Lower leg skin (tissue), 4 donors: ENCODE measurements at regions not wholly inside any gene's neighbourhood (a gene's known extent, or its start where the extent isn't known, plus 50 kb on each side); places are given as distances from the start of the nearest gene placed in this dataset.

Experiments
- DNase-seq, 2 donors: peaks; one replicate each; pipeline ENCODE4 v3.0.0-alpha.2; 2019; ENCODE audit warnings: low spot score in 2 of 2
- H3K4me3 ChIP-seq: fragments of 200-600 bp; sonication (generic); 2 replicates; pipeline ENCODE4 v1.5.1; 2017; ENCODE audit warnings: mild to moderate bottlenecking, low read depth; ENCODE audit not compliant: poor library complexity, severe bottlenecking
- CTCF ChIP-seq, 3 donors: fragments of 450-650 bp; IDR thresholded peaks; one replicate each; pipeline ENCODE4 v1.5.1; 2016; ENCODE audit warnings: antibody characterized with exemption in 3 of 3, mild to moderate bottlenecking in 3 of 3, moderate library complexity in 2 of 3
- POLR2A ChIP-seq, 2 donors: fragments of 450-650 bp; IDR thresholded peaks; one replicate each; pipeline ENCODE4 v1.6.1; 2016 to 2017; ENCODE audit warnings: antibody characterized with exemption in 2 of 2, mild to moderate bottlenecking in 1 of 2, moderate library complexity in 1 of 2
- WGBS, 2 donors: methylation state at CpG; one replicate each; pipeline ENCODE4 v1.1.5; 2018; 5-methylcytosine and 5-hydroxymethylcytosine counted together
- intact Hi-C: fragments of 100-400 bp; cut with DNase I; formaldehyde crosslinking; loops from one replicate; pipeline ENCODE4 v1.15.0; 2023; ENCODE audit warnings: low total_unique reads

DNA sequence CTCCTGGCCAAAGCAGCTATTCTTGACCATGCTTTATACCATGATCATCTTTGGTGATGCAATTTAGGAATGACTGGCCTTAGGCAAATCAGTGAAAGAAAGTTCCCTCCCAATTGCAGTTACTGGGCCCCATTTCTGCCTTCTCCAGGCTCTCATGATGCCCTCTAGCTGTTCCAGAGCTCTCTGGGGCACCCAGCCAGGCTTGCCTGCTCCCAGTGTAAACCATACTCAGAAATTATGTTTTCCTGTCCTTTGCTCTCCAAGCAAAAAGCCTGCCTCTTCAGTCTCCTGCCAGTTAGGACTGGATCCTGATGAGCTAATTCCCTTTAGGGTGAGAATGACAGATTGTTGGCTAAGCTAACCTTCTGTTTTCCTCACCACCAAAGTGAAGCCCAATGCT lies 85.3 kb upstream of the RBPJ start:
- no peak for TF ChIP-seq POLR2A (IDR thresholded peaks at IDR 0.05)
- no peak for TF ChIP-seq CTCF (IDR thresholded peaks at IDR 0.05)
- no peak overlapping the region for H3K4me3 ChIP-seq
- DNase-seq, result peak; percentile 77 to 93
- intact Hi-C loops, result no loop called here

- TF ChIP-seq CTCF (IDR thresholded peaks at IDR 0.05) (no peak), POLR2A (IDR thresholded peaks at IDR 0.05) (no peak)
- 85 to 90% methylated on average over 5 of the region's 5 CpGs for WGBS, 2 donors
- no peak overlapping the region for H3K4me3 ChIP-seq
- no peak for DNase-seq
- intact Hi-C loops, result no loop called here
Observed at GRCh38 chr4:26237916-26238315, 82.9 kb upstream of the RBPJ start.

- TF ChIP-seq CTCF (IDR thresholded peaks at IDR 0.05) (no peak), POLR2A (IDR thresholded peaks at IDR 0.05) (no peak)
- no peak for DNase-seq
- intact Hi-C loops, result no loop called here
- 20 to 29% methylated on average over 4 of the region's 4 CpGs for WGBS, 2 donors
- no peak overlapping the region for H3K4me3 ChIP-seq
Observed at GRCh38 chr4:26238426-26238777, 82.4 kb upstream of the RBPJ start.

DNA sequence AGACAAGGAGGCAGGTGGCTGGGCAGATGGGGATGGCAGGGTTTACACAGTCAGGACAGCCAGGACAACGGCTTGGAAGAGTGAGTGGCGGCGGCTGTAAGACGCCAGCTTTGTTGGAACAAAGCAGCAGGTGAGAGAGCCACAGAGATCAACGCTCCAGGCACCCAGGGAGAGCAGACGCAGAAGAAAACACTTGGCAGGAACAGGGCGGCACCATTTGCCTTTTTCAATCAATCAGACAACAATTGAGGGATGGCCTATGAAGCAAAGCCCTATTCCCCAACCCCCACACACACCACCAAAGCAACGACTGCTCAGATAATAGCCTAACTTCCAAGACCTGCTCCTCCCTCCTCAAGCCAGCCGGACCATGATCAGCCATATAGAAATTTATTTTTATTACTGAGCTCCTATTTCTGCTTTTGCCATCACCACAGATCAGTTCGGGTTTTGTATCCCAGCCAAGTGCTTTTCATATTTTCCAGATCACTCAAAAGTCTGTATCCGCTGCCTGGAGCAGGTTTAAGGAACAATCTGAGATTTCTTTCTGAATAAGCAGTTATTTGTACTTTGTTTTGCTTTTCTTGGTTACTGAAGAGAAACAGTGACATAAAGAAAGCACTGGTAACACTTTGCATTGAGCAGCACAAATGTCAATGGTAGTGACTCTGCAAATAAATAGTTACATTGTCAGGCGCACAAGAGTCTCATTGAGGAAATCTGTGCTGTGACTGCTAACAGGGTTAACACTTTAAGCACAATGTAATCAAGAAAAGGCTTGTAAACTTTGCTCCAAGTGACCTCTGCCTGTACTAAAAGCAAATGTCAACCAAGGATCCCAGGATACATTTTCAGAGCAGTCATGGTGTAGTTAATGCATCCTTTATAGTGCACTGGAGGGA lies 81.8 kb upstream of the RBPJ start:
- H3K4me3 ChIP-seq, result no peak overlapping the region
- TF ChIP-seq POLR2A (IDR thresholded peaks at IDR 0.05) (no peak), CTCF (IDR thresholded peaks at IDR 0.05) (no peak)
- no peak for DNase-seq
- intact Hi-C loops, result no loop called here
- WGBS, 2 donors, result 24 to 27% methylated on average over 12 of the region's 12 CpGs

DNA sequence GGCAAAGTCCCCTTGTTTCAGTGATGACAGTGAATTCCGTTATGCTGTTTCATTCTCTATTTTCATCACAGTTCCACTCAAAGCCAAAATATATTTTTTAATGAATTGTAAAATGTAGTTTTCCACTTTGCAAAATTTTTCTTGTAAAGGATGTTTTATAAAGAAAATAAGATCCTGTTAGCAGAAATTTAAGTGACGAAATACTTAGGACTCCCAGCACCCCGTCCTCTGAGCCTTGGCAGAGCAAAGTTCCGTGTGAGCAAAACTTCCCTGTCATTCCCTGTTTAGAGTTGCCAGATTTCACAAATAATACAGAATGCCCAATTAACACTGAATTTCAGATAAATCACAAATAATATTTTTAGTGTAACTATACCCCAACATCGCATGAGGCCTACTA lies 81.0 kb upstream of the RBPJ start:
- no peak for DNase-seq
- no peak for TF ChIP-seq POLR2A (IDR thresholded peaks at IDR 0.05)
- TF ChIP-seq CTCF (IDR thresholded peaks at IDR 0.05), result no peak
- no peak overlapping the region for H3K4me3 ChIP-seq
- WGBS, 2 donors, result 70 to 72% methylated on average over 5 of the region's 5 CpGs
- intact Hi-C loops, result no loop called here

GRCh38 chr4:26241179-26241578 lies 79.6 kb upstream of the RBPJ start:
- TF ChIP-seq CTCF (IDR thresholded peaks at IDR 0.05) (no peak), POLR2A (IDR thresholded peaks at IDR 0.05) (no peak)
- no peak for DNase-seq
- intact Hi-C loops, result no loop called here
- no peak overlapping the region for H3K4me3 ChIP-seq
- WGBS, 2 donors, result 84 to 86% methylated on average over 4 of the region's 4 CpGs
